ENCODE measurements at regions not wholly inside any gene's neighbourhood (a gene's known extent, or its start where the extent isn't known, plus 50 kb on each side); places are given as distances from the start of the nearest gene placed in this dataset.

GRCh38 chr5:53369681-53370080 lies 110.7 kb upstream of the FST start:
- TF ChIP-seq CTCF (IDR thresholded peaks at IDR 0.05; ENCODE audit: low read depth, low read length): no peak
- H3K4me3 ChIP-seq (ENCODE audit: low read depth, low read length): no peak overlapping the region

- TF ChIP-seq CTCF (IDR thresholded peaks at IDR 0.05; ENCODE audit: low read depth, low read length): no peak
- no peak overlapping the region for H3K4me3 ChIP-seq (ENCODE audit: low read depth, low read length)
Measured at GRCh38 chr5:53373451-53374158, 106.8 kb upstream of the FST start.

GRCh38 chr5:53376853-53377252 lies 103.6 kb upstream of the FST start:
- H3K4me3 ChIP-seq (ENCODE audit: low read depth, low read length): no peak overlapping the region
- TF ChIP-seq CTCF (IDR thresholded peaks at IDR 0.05; ENCODE audit: low read depth, low read length): no peak

GRCh38 chr5:53378190-53378589 lies 102.2 kb upstream of the FST start:
- TF ChIP-seq CTCF (IDR thresholded peaks at IDR 0.05; ENCODE audit: low read depth, low read length): no peak
- no peak overlapping the region for H3K4me3 ChIP-seq (ENCODE audit: low read depth, low read length)

- no peak overlapping the region for H3K4me3 ChIP-seq (ENCODE audit: low read depth, low read length)
- no peak for TF ChIP-seq CTCF (IDR thresholded peaks at IDR 0.05; ENCODE audit: low read depth, low read length)
Measured at GRCh38 chr5:53378590-53379247, 101.7 kb upstream of the FST start.

GRCh38 chr5:53386341-53386740 lies 94.1 kb upstream of the FST start:
- no peak for TF ChIP-seq CTCF (IDR thresholded peaks at IDR 0.05; ENCODE audit: low read depth, low read length)
- no peak overlapping the region for H3K4me3 ChIP-seq (ENCODE audit: low read depth, low read length)

GRCh38 chr5:53389093-53389492 lies 91.3 kb upstream of the FST start:
- TF ChIP-seq CTCF (IDR thresholded peaks at IDR 0.05; ENCODE audit: low read depth, low read length): no peak

More at GRCh38 chr5:53389093-53389492, 91.3 kb upstream of the FST start:
- H3K4me3 ChIP-seq (ENCODE audit: low read depth, low read length): no peak overlapping the region
